Body of pancreas (tissue), 4 donors: ENCODE measurements at regions not wholly inside any gene's neighbourhood (a gene's known extent, or its start where the extent isn't known, plus 50 kb on each side); places are given as distances from the start of the nearest gene placed in this dataset.

ENCODE experiments used
- ATAC-seq: fragments of 150-250 bp; one replicate; pipeline ENCODE4 v1.9.1; 2016
- DNase-seq, 4 donors: peaks; one replicate each; pipeline ENCODE4 v3.0.0-alpha.2; 2019
- H3K27ac ChIP-seq, 4 donors: fragments of 200-600 bp; sonication (generic); 1 replicate in 3 of 4; 2 replicates in 1 of 4; pipeline versions ENCODE4 v1.5.1 to v1.6.1; 2016 to 2019; ENCODE audit warnings: mild to moderate bottlenecking in 1 of 4, mixed read lengths in 1 of 4, moderate library complexity in 1 of 4
- H3K27me3 ChIP-seq, 2 donors: fragments of 200-600 bp; sonication (generic); one replicate each; pipeline ENCODE4 v1.6.0; 2016; ENCODE audit warnings: mild to moderate bottlenecking in 1 of 2
- H3K36me3 ChIP-seq, 2 donors: fragments of 200-600 bp; sonication (generic); replicated peaks in 1 of 2; 2 replicates each; pipeline ENCODE4 v1.5.1; 2016; ENCODE audit warnings: low read depth in 2 of 2; ENCODE audit not compliant: insufficient read depth in 1 of 2
- H3K4me1 ChIP-seq: fragments of 200-600 bp; sonication (generic); one replicate; pipeline ENCODE4 v1.6.0; 2016
- H3K4me3 ChIP-seq, 2 donors: fragments of 200-600 bp; sonication (generic); 1 replicate in 1 of 2; 2 replicates in 1 of 2; pipeline ENCODE4 v1.5.1; 2016 to 2019
- H3K9me3 ChIP-seq, 3 donors: fragments of 200-600 bp; sonication (generic); 1 replicate in 2 of 3; 2 replicates in 1 of 3; pipeline ENCODE4 v1.5.1; 2016
- POLR2A ChIP-seq, 3 donors: fragments of 450-650 bp; IDR thresholded peaks; one replicate each; pipeline ENCODE4 v1.6.1; 2016; ENCODE audit warnings: antibody characterized with exemption in 3 of 3, mild to moderate bottlenecking in 2 of 3
- WGBS, 2 donors: methylation state at CpG; one replicate each; pipeline ENCODE4 v1.1.5; 2017; 5-methylcytosine and 5-hydroxymethylcytosine counted together
- intact Hi-C: fragments of 100-400 bp; cut with DNase I; formaldehyde crosslinking; loops from one replicate; pipeline ENCODE4 v1.15.1; 2023
- TF ChIP-seq, protein P1 (sequence below), 7 experiments: fragments of 450-650 bp in 4 of 7; fragments of 200-600 bp in 3 of 7; sonication (generic) in 3 of 7; IDR thresholded peaks; one replicate each; pipeline ENCODE4 v1.5.1; 2016 to 2019; ENCODE audit warnings: antibody characterized with exemption in 7 of 7

- Histone ChIP-seq H3K9me3 (no peaks in the 10 kb centered on the region), H3K4me1 (no peaks in the 10 kb centered on the region), H3K27ac (no peak overlapping the region), H3K4me3 (no peak overlapping the region), H3K27me3 (no peaks in the 10 kb centered on the region), H3K36me3 (no peaks in the 10 kb centered on the region)
- intact Hi-C loops = no loop called here
- ATAC-seq = no peak
- DNase-seq = no peak
- 64 to 66% methylated on average over 6 of the region's 6 CpGs for WGBS, 2 donors
- TF ChIP-seq, protein P1, sequence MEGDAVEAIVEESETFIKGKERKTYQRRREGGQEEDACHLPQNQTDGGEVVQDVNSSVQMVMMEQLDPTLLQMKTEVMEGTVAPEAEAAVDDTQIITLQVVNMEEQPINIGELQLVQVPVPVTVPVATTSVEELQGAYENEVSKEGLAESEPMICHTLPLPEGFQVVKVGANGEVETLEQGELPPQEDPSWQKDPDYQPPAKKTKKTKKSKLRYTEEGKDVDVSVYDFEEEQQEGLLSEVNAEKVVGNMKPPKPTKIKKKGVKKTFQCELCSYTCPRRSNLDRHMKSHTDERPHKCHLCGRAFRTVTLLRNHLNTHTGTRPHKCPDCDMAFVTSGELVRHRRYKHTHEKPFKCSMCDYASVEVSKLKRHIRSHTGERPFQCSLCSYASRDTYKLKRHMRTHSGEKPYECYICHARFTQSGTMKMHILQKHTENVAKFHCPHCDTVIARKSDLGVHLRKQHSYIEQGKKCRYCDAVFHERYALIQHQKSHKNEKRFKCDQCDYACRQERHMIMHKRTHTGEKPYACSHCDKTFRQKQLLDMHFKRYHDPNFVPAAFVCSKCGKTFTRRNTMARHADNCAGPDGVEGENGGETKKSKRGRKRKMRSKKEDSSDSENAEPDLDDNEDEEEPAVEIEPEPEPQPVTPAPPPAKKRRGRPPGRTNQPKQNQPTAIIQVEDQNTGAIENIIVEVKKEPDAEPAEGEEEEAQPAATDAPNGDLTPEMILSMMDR (IDR thresholded peaks at IDR 0.05) = no peak
- no peak for TF ChIP-seq POLR2A (IDR thresholded peaks at IDR 0.05)
Observed at GRCh38 chr9:107870221-107870620, 380.7 kb upstream of the KLF4 start.

DNA sequence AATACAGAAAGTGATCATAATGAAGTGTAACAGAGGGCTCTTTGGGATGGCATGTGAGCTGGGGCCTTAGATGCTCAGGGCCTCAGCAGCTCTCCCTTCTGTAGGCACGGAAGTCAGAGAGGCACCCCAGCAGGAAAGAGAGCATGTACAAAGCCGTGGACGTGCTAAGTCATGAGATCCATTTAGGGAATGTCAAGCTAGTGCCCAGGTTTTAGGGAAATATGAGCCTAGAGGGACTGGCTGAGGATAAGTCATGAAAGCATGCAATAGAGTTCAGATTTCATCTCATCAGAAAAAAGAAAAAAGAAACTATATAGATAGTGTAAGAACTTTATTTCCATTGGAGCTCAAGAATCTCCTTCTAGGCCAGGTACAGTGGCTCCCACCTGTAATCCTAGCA is 379.5 kb upstream of the KLF4 start:
- no peak for TF ChIP-seq POLR2A (IDR thresholded peaks at IDR 0.05)
- TF ChIP-seq, protein P1 (IDR thresholded peaks at IDR 0.05) = no peak
- H3K27ac ChIP-seq = no peak overlapping the region
- ATAC-seq (no peak), DNase-seq (no peak)
- H3K27me3 ChIP-seq = no peaks in the 10 kb centered on the region
- H3K36me3 ChIP-seq = no peaks in the 10 kb centered on the region
- H3K4me3 ChIP-seq = no peak overlapping the region
- 74 to 77% methylated on average over 3 of the region's 3 CpGs for WGBS, 2 donors
- intact Hi-C loops = no loop called here
- H3K4me1 ChIP-seq = no peaks in the 10 kb centered on the region
- H3K9me3 ChIP-seq = no peaks in the 10 kb centered on the region

DNA sequence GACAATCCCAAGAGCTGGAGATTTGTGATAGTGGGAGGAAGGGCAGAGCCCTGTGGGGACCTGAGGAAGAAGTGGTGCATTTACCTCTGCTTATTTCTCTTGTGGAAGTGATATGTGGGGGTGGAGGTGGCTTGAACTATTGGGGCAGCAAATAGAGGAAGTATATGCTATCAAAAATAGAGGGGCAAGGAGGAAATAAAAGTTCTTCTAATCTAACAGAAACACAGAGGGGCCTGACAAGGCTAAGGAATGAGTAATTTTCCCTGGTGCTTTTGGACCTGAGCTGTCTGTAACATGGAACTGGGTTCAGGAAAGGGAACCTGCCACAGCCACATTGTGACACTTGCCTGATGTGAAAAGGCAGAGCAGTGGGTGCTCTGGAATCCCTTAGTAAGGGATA is 378.6 kb upstream of the KLF4 start:
- no peak overlapping the region for H3K27ac ChIP-seq
- intact Hi-C loops = no loop called here
- no peak overlapping the region for H3K4me3 ChIP-seq
- no peak for DNase-seq
- H3K9me3 ChIP-seq = no peaks in the 10 kb centered on the region
- TF ChIP-seq, protein P1 (IDR thresholded peaks at IDR 0.05) = no peak
- no peak for TF ChIP-seq POLR2A (IDR thresholded peaks at IDR 0.05)
- no peaks in the 10 kb centered on the region for H3K4me1 ChIP-seq
- ATAC-seq = no peak
- H3K27me3 ChIP-seq = no peaks in the 10 kb centered on the region
- H3K36me3 ChIP-seq = no peaks in the 10 kb centered on the region

- Histone ChIP-seq H3K27me3 (no peaks in the 10 kb centered on the region), H3K36me3 (no peaks in the 10 kb centered on the region), H3K27ac (no peak overlapping the region), H3K9me3 (no peaks in the 10 kb centered on the region), H3K4me1 (no peaks in the 10 kb centered on the region), H3K4me3 (no peak overlapping the region)
- intact Hi-C loops = no loop called here
- no peak for DNase-seq
- WGBS, 2 donors = 84 to 86% methylated on average over 5 of the region's 5 CpGs
- ATAC-seq = no peak
- TF ChIP-seq POLR2A (IDR thresholded peaks at IDR 0.05) = no peak
- TF ChIP-seq, protein P1 (IDR thresholded peaks at IDR 0.05) = no peak
Observed at GRCh38 chr9:107867738-107868137, 378.2 kb upstream of the KLF4 start.

DNA sequence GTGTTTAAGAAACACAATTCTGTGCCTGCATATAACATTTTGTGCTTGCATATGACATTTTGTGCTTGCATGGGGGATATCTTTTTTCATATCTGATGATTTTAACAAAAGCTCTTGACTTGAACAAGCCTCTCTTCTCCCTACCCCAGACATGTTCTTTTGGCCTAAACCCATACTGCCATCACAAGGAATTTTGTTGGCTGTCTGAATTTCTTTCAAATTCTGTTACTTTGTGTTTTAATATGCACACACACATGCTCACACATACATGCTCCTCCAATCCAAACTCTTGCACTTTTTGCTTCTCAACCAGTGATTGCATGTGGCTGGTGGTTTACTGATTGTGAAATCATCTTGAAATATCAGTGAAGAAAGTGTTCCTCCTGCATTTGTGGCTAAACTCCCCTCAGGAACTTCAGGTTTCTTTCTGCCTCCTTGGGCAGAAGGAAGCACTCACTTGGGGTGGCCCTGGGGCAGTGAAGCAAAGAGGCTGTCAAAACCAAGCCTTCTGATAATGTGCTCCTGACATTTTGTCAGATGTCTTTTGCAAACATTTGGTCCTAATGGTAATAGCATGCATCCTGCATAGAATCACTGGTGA is 377.2 kb upstream of the KLF4 start:
- no peaks in the 10 kb centered on the region for H3K27me3 ChIP-seq
- H3K4me1 ChIP-seq = no peaks in the 10 kb centered on the region
- DNase-seq = peak in 1 of 4 donors; percentile 6
- H3K9me3 ChIP-seq = no peaks in the 10 kb centered on the region
- TF ChIP-seq, protein P1 (IDR thresholded peaks at IDR 0.05) = no peak
- TF ChIP-seq POLR2A (IDR thresholded peaks at IDR 0.05) = no peak
- ATAC-seq = no peak
- no peak overlapping the region for H3K27ac ChIP-seq
- intact Hi-C loops = no loop called here
- no peaks in the 10 kb centered on the region for H3K36me3 ChIP-seq
- no peak overlapping the region for H3K4me3 ChIP-seq
